ENCODE measurements at regions not wholly inside any gene's neighbourhood (a gene's known extent, or its start where the extent isn't known, plus 50 kb on each side); places are given as distances from the start of the nearest gene placed in this dataset.
"Not testable (repeated sequence)": the region's sequence is repeated elsewhere in the genome, so short reads cannot be mapped to it uniquely, and the experiment has no call there.

DNA sequence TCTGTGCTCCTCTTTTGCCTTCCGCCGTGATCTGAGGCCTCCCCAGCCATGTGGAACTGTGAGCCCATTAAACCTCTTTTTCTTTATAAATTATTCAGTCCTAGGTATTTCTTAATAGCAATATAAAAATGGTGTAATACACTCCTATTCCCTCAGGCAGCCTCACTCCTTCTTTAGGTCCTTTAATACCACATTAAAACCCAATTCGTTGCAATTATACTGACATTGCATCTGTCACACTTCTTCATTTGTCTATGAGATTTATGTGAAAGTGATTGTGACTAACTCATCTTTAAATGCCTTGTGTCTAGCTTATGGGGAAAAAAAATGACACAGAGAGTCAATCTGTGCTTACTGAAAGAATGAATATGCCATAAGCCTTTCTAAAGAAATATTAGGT, 1035.2 kb upstream of the SLIT2 start:
- DNase-seq (ENCODE audit: low read depth) = no peak

DNA sequence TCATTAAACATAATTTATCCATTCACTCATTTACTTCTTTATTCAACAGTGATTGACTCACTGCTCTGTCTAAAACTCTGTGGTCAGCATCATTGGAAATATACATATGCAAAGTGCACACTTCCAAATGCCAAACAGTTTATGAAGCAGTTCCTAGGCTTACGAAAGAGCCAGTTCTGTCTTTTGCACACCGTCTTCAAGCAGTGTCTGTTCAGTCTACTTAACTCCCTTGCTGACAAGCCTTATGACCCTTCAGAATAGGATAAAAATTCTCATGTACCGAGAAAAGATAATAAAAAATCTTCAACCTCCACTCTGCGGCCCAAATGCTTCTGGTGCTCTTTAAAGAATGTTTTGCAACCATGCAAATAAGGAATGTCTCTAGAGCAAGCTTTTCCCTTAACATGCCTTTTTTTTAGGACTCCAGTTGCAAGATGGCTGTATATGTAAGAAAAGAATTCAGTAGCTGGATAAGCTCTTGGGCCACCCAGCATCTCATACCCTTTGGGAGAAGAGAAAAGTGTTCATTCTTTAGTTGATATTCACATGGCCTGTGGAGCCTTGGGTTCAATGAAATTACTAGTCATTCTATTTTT, 1037.0 kb upstream of the SLIT2 start:
- no peak for DNase-seq (ENCODE audit: low read depth)

DNA sequence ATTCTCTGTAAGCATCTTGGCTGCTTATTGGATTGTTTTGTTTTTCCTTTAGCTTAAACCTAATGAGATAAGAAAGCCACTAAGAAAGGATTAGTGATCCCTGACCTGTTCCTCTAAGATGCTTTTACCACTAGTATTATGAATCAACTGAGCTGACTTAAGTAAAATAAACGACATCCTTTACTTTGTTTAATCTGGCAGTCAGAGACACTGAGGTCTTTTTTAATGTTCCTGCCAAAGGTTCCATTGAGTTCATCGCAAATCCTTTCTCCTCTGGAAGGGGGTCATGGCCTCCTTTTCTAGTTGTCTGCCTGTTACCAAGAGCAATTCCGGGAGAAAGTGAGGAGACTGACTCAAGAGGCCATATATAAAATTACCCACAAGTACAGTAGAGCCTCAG, 1038.3 kb upstream of the SLIT2 start:
- no peak for DNase-seq (ENCODE audit: low read depth)

DNA sequence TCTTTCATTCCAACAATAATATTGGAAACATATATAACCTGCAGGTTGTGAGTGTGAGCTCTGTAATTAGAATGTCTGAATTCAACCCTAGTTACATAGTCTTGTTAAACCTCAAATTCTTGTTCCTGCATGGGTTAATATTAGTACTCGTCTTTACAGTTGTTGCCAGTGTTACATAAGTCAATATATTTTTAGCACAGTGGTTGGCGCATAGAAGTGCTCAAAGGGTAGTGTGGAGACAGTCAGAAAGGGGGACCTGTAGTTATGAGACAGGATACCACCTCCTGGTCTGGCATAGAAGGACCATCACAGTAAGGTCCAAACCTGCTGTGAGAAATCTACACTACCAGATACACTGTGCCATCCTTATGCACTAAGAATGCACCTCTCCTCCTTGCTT, 1045.9 kb upstream of the SLIT2 start:
- DNase-seq (ENCODE audit: low read depth) = no peak

DNA sequence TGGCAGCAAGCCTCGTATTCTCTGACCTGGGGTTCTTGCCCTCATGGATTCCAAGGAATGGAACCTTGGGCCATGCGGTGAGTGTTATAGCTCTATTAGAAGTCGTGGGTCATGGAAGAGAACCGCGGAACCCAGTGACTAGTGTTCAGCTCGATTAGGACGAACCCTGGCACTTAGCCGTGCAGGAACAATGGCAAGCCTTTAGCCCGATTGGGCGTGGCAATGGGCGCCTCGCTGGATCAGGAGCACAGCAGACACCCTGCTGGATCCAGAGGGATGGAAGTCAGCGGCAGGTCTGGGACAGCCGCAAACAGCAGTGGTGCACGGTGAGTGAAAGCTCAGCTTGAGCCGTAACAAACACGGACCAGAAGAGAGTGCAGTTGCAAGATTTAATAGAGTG, 1053.9 kb upstream of the SLIT2 start:
- DNase-seq (ENCODE audit: low read depth) = not testable (repeated sequence)

DNA sequence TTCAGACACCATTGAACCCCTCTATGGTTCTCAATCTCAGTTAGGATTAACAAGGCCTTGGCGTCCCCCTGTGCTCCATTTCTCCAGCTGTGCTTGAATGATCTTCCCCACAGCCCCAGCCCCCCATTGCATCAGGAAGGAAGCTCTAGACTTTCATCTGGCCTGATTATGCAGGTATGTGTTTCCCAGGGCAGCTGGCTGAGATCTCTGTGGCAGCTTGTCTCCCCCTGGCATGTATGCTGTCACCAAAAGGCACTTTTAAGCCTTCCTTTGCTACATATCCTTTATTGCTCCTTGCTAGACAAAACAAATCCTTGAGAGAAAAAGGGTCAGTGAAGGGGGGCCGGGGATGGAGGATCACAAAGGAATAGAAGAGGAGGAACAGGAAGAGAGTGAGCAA, 1056.0 kb upstream of the SLIT2 start:
- no peak for DNase-seq (ENCODE audit: low read depth)

DNA sequence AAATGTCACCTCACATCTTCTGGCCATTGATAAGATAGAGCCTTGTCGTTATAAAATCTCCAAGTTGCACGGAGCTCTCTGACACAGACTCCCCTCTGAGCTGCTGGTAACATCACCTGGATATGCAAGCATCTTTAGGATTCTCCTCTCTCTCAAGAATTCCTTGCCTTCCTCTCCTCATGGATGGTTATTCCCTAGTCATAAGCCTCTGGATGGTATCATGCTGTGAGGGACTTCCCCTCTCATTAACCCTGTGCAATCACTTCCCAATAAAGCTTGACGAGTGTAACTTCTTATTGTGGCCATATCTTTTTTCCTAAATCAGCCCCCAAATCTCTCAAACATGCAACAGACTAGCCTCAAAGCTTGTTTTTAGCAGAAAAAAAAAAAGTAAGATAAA, 1057.0 kb upstream of the SLIT2 start:
- no peak for DNase-seq (ENCODE audit: low read depth)

DNA sequence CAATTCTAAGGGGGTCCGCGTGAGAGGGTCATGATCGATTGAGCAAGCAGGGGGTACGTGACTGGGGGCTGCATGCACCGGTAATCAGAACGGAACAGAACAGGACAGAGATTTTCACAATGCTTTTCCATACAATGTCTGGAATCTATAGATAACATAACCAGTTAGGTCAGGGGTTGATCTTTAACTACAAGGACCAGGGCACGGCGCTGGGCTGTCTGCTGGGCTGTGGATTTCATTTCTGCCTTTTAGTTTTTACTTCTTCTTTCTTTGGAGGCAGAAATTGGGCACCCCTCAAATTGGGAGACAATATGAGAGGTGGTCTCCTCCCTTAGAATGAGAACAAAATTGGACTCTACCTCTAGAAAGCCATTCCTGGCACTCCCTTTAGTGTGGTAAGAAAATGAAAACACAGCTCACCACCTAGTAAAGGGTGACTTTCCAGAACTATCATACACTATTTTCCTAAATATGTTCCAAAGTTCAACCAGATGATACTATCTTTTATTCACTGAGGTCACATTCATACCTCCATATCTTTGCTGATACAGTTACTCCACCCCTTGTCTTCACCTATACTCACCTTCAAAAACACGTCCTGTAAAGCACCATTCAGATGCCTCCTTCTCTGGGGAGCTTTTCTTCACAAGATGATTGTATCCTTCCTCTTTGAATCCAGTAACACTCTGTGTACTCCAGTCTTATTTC, 1058.3 kb upstream of the SLIT2 start:
- no peak for DNase-seq (ENCODE audit: low read depth)

DNA sequence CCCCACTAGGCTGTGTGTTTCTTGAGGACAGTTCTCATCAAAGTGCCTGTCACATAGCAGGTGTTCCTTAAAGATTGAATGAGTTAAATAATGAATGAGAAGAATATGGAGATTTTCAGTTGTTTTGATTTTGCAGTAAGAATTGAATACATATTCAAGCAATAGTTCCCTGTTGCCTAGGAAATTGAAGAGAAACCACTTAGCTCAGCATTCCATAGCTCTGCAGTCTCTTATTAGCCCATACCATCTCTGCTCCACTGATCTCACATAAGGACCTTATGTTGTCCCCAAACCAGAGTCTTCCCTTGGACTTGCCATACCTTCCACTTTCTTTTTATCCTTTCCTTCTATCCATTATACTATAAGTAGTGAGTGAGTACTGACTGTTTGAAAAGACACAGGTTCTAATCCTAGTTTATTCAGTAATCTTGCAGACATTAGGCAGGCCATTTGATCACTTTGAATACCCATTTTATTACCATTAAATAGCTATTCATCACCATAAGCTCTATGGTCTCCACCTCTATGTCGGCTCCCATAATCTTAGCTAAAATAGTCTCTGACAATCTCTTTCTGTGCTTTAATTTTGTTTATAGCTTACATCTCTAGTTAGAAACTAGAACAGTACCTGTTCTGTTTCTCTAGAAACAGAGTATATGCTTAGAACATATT, 1059.6 kb upstream of the SLIT2 start:
- DNase-seq (ENCODE audit: low read depth) = no peak

DNA sequence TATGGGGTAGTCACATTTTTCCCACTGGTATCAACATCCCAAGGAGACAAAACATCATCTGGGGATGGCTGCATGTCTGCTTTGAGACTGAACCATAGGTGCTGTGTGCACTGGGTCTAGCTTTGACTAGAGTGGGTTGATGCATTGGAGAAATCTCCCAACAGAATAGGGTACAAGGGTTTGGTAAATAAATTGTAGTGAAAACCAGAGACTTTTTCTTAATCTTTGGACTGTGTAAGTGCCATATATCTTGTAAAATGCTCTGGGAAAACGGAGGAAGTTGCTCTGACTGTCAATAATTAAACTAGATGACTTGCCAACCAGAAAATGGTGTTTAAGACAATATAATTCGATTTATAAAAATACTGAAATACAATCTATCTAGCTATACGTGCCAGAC, 1064.0 kb upstream of the SLIT2 start:
- no peak for DNase-seq (ENCODE audit: low read depth)

DNA sequence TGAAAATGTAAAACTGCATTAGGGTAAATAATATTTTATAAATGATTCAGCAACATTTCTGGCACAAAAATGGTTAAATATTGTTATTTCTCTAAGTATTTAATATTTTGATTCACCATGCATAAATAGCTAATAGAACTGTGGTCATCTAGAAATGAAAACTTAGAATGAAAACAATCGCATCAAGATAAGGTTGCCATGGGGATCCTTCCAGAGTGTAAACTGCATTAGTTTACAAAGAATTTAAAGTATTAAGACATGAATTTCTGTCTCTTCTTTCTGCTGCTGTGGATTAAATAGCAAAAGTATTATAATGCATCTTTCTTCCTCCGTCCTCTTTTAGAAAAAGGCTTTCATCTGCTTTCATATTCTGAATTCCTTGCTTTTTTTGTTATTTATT, 1064.6 kb upstream of the SLIT2 start:
- no peak for DNase-seq (ENCODE audit: low read depth)

DNA sequence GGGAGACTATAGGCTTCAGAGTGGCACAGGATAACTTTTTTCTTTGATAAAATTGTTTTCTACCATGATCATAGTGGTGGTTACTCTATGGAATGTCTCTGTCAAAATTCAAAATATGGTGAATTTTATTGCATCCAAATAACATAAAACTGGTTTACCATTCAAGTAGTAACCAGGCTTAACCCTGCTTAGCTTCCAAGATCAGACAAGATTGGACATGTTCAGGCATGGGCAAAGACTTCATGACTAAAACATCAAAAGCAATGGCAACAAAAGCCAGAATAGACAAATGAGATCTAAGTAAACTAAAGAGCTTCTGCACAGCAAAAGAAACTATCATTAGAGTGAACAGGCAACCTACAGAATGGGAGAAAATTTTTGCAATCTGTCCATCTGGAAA, 1070.1 kb upstream of the SLIT2 start:
- DNase-seq (ENCODE audit: low read depth) = not testable (repeated sequence)

DNA sequence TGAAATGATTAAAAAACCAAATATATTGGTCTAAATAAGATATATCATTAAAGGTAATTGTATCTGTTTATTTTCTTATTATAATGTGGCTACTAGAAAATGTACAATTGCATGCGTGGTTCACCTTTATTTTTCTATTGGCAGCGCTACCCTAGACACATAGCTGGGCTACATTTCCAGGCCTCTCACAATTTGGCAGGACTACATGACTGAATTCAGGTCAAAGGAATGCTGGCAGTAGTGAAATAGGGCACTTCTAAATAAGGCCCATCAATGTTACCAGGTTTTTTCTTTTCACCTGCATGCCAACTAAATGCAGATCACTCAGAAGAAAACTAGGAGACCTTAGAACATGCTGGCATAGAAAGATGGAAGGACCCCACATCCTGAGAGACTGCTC, 1072.9 kb upstream of the SLIT2 start:
- DNase-seq (ENCODE audit: low read depth) = no peak

DNA sequence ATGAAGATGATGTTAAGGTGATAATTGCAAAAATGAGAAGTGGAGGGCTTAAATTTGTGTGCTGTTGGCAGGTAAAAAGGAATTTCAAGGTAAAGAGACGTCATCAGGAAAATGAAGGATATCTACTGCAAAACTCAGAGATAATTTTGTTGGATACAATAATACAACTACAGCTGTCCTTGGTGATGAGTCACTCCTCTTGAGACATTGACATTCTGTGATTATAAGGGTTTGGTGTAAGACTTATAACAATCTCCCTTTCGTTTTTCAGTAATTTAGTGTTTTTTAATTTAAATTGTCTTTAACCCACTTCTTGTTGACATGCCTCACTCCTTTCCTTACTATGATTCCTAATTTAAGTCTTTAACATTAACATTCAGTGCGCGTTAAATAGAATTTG, 1074.1 kb upstream of the SLIT2 start:
- no peak for DNase-seq (ENCODE audit: low read depth)

DNA sequence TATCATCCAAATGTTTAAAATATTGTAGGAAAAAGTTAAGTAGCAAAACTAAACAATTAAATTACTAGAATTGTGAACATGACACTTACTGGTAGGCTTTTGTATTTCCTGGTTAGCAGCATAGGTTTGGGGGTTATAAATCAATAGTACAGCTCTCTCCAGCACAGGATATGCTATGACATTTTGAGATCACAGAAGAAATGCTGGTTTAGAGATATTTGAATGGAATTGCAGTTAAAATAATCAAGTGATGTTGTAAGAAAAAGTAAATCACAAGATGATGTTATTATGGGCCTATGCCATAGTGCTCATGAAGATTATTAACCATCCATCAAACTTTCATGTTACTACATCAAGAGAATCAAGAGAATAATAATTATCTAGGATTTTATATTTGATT, 1079.9 kb upstream of the SLIT2 start:
- DNase-seq (ENCODE audit: low read depth) = no peak

DNA sequence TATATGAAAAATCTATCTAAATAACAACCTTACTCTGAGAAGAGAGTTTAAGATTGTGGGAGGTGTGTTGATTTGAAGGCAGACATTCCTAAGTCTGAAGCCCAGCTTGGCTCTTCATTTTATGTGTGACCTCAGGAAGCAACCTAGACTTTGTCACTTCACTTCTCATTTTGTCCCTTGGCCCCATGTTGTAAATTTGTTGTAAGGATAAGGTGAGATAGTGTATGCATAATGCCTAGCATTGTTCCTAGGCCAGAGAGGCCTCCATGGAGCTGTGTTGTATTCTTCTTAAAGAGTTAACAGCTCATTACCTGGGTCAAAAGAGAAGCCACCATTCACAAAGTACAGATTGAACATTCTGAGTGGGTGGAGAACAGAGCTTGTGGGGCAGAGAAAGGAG, 1084.4 kb upstream of the SLIT2 start:
- no peak for DNase-seq (ENCODE audit: low read depth)

DNA sequence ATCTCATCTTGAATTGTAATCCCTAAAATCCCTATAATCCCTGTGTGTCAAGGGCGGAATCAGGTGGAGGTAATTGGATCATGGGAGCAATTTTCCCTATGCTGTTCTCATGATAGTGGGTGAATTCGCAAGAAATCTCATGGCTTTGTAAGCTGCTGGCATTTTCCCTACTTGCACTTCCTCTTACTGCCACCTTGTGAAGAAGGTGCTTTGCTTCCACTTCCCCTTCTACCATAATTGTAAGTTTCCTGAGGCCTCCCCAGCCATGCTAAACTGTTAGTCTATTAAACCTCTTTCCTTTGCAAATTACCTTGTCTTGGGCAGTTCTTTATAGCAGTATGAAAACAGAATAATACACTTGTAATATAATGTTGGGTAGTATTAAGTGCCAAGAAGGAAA, 1087.4 kb upstream of the SLIT2 start:
- DNase-seq (ENCODE audit: low read depth) = no peak

DNA sequence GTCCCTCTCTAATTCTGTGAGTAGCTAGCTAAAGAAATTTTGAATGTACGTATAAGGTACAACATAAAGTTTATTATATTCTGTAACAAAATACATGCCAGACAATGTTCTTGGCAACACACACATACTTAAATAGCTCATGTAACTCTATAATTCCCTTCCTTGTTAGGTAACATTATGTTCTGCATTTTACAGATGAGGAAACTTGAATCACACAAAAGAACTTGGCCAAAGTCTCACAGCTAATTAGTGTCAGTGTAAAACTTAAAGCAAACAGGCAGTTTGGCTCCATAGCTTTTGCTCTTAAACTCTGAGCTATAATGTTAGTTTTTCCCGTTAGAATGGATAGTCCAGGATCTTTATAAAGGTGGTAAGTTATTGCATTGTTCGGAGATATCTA, 1091.8 kb upstream of the SLIT2 start:
- no peak for DNase-seq (ENCODE audit: low read depth)

DNA sequence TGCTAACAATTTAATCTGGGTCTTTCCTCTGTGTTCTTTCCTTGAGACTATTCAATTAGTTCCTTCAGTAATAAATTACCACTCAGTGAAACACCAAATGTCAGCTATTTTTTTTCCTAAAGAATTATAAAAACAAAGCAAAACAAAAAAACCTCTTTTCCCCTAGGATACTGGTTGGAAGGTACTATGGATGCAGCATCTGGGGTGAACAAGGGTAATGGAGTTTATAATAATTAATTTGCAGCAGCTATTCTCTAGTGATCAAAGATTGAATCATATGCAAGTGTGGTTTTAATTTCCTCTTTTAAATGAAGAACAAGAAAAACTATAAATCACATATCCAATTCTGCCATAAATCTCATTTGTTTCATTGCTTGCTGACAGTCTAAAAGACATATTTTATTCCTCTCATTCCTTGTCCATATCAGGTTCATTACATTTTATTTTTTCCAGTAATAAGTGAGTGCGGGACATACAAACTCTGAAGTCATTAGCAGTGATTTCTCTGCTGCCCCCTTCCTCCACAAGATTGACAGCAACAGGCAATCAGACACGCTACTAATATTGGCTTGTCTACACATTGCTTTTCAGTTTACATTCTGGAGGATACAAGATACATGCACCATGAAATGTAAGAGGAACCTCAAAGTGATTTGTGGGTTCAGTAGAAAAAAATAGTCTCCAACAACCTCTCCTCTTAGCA, 1093.4 kb upstream of the SLIT2 start:
- no peak for DNase-seq (ENCODE audit: low read depth)

DNA sequence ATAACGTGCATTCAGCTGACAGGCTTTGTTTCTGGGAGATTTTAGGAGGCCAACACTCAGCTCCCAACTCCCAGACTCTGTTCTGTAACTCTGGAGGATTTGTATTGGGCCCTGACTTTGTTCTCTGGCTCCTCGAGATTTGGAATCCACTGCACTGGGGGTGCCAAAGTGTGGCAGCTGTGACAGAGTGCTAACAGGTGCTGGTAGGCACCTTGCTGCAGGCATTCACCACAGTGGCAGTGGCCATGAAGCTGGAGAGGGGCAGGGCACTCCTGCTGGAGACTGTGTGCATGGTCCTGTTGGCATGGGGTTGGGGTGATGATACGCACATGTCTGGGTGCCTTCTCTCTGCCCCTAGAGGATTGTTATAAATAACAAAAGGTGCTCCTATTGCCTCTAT, 1094.9 kb upstream of the SLIT2 start:
- no peak for DNase-seq (ENCODE audit: low read depth)

DNA sequence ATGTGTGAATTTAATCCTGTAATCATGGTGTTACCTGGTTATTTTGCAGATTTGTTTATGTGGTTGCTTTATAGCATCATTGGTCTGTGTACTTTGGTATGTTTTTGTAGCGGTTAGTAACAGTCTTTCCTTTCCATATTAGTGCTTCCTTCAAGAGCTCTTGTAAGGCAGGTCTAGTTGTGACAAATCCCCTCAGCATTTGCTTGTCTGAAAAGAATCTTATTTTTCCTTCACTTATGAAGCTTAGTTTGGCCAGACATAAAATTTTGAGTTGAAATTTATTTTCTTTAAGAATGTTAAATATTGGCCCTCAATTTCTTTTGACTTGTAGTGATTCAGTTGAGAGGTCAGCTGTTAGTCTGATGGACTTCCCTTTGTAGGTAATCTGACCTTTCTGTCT, 1096.1 kb upstream of the SLIT2 start:
- no peak for DNase-seq (ENCODE audit: low read depth)

DNA sequence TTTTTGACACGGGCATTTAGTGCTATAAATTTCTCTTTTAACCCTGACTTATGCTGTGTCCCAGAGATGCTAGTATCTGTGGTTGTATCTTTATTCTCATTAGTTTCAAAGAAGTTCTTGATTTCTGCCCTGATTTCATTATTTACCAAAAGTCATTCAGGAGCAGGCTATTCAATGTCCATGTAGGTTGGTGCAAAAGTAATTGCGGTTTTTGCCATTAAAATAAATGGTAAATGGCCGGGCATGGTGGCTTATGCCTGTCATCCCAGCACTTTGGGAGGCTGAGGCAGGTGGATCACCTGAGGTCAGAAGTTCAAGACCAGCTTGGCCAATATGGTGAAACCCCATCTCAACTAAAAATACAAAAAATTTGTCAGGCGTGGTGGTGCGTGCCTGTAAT, 1097.4 kb upstream of the SLIT2 start:
- DNase-seq (ENCODE audit: low read depth) = not testable (repeated sequence)

DNA sequence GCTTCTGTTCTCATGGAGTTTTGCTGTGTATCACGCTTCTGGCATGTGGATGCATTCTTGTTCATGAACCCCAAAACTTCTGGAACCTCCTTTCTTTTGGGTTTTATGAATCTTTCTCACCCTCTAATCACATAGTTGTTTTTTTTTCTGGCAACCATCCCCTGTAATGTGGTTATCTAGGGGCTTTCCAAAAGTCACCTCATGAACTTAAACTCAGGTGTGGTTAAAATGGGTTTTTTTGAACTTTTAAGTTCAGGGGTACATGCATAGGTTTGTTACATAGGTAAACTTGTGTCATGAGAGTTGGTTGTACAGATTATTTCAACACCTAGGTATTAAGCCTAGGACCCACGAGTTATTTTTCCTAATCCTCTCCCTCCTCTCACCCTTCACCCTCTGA, 1099.4 kb upstream of the SLIT2 start:
- DNase-seq (ENCODE audit: low read depth) = no peak

Measured in GM04503 (cell line).